ENCODE measurements at regions not wholly inside any gene's neighbourhood (a gene's known extent, or its start where the extent isn't known, plus 50 kb on each side); places are given as distances from the start of the nearest gene placed in this dataset.
A peak's percentile ranks its signal among the peaks of the same experiment; 100 is the strongest.

- H4K20me1 ChIP-seq (ENCODE audit: low read depth, low read length) = no peaks in the 10 kb centered on the region
- no peaks in the 10 kb centered on the region for H3K9me3 ChIP-seq (ENCODE audit: insufficient read depth, low read length)
- H2AFZ ChIP-seq (ENCODE audit: low read depth, low read length, severe bottlenecking) = no peak overlapping the region
- no peak overlapping the region for H3K4me3 ChIP-seq (ENCODE audit: insufficient read depth, low read length, poor library complexity, severe bottlenecking)
- no peaks in the 10 kb centered on the region for H3K79me2 ChIP-seq (ENCODE audit: insufficient read depth, low read length)
- no peaks in the 10 kb centered on the region for H3K9me2 ChIP-seq (replicated peaks; ENCODE audit: insufficient read depth, low read length)
- no peak overlapping the region for H3K27ac ChIP-seq (ENCODE audit: low read depth, low read length)
- no peaks in the 10 kb centered on the region for H3K27me3 ChIP-seq (ENCODE audit: low read length)
- H3K36me3 ChIP-seq (ENCODE audit: low read length) = no peaks in the 10 kb centered on the region
- H3K9ac ChIP-seq (ENCODE audit: low read length) = no peak overlapping the region
- H3K4me2 ChIP-seq (ENCODE audit: low read depth, low read length, poor library complexity, severe bottlenecking) = no peak overlapping the region
- TF ChIP-seq CTCF (IDR thresholded peaks at IDR 0.05; ENCODE audit: insufficient read depth, low read length, poor library complexity, severe bottlenecking) = no peak
- no peak for TF ChIP-seq EZH2phosphoT487 (conservative IDR thresholded peaks at IDR 0.05; ENCODE audit: low read length)
- no peaks in the 10 kb centered on the region for H3F3A ChIP-seq (ENCODE audit: insufficient read depth)
Observed at GRCh38 chr4:136277741-136278140, 1254.6 kb downstream of the PCDH18 start.

- H3K4me3 ChIP-seq (ENCODE audit: insufficient read depth, low read length, poor library complexity, severe bottlenecking) = no peak overlapping the region
- no peak overlapping the region for H3K4me2 ChIP-seq (ENCODE audit: low read depth, low read length, poor library complexity, severe bottlenecking)
- H3K36me3 ChIP-seq (ENCODE audit: low read length) = no peaks in the 10 kb centered on the region
- H3K9me3 ChIP-seq (ENCODE audit: insufficient read depth, low read length) = no peaks in the 10 kb centered on the region
- H3K27ac ChIP-seq (ENCODE audit: low read depth, low read length) = no peak overlapping the region
- H3K79me2 ChIP-seq (ENCODE audit: insufficient read depth, low read length) = no peaks in the 10 kb centered on the region
- TF ChIP-seq EZH2phosphoT487 (conservative IDR thresholded peaks at IDR 0.05; ENCODE audit: low read length) (no peak), CTCF (IDR thresholded peaks at IDR 0.05; ENCODE audit: insufficient read depth, low read length, poor library complexity, severe bottlenecking) (no peak)
- H3K9ac ChIP-seq (ENCODE audit: low read length) = no peak overlapping the region
- peak overlapping the region; percentile 68 for H2AFZ ChIP-seq (ENCODE audit: low read depth, low read length, severe bottlenecking)
- no peaks in the 10 kb centered on the region for H3K9me2 ChIP-seq (replicated peaks; ENCODE audit: insufficient read depth, low read length)
- H3F3A ChIP-seq (ENCODE audit: insufficient read depth) = no peaks in the 10 kb centered on the region
- H4K20me1 ChIP-seq (ENCODE audit: low read depth, low read length) = no peaks in the 10 kb centered on the region
- no peaks in the 10 kb centered on the region for H3K27me3 ChIP-seq (ENCODE audit: low read length)
Observed at GRCh38 chr4:136246876-136247275, 1285.4 kb downstream of the PCDH18 start.

GRCh38 chr4:136241221-136241986 lies 1290.9 kb downstream of the PCDH18 start:
- no peak overlapping the region for H3K4me3 ChIP-seq (ENCODE audit: insufficient read depth, low read length, poor library complexity, severe bottlenecking)
- H3K4me2 ChIP-seq (ENCODE audit: low read depth, low read length, poor library complexity, severe bottlenecking) = no peak overlapping the region
- no peaks in the 10 kb centered on the region for H3F3A ChIP-seq (ENCODE audit: insufficient read depth)
- no peaks in the 10 kb centered on the region for H3K27me3 ChIP-seq (ENCODE audit: low read length)
- no peaks in the 10 kb centered on the region for H3K9me3 ChIP-seq (ENCODE audit: insufficient read depth, low read length)
- H3K79me2 ChIP-seq (ENCODE audit: insufficient read depth, low read length) = no peaks in the 10 kb centered on the region
- no peak overlapping the region for H2AFZ ChIP-seq (ENCODE audit: low read depth, low read length, severe bottlenecking)
- no peak overlapping the region for H3K27ac ChIP-seq (ENCODE audit: low read depth, low read length)
- no peak for TF ChIP-seq CTCF (IDR thresholded peaks at IDR 0.05; ENCODE audit: insufficient read depth, low read length, poor library complexity, severe bottlenecking)
- no peak for TF ChIP-seq EZH2phosphoT487 (conservative IDR thresholded peaks at IDR 0.05; ENCODE audit: low read length)
- H3K9ac ChIP-seq (ENCODE audit: low read length) = no peak overlapping the region
- H3K36me3 ChIP-seq (ENCODE audit: low read length) = no peaks in the 10 kb centered on the region
- H3K9me2 ChIP-seq (replicated peaks; ENCODE audit: insufficient read depth, low read length) = no peaks in the 10 kb centered on the region
- H4K20me1 ChIP-seq (ENCODE audit: low read depth, low read length) = no peaks in the 10 kb centered on the region

Measured in SU-DHL-6 (cell line).